ENCODE measurements at regions not wholly inside any gene's neighbourhood (a gene's known extent, or its start where the extent isn't known, plus 50 kb on each side); places are given as distances from the start of the nearest gene placed in this dataset.

GRCh38 chr13:67285611-67286010 lies 55.5 kb upstream of the PCDH9 start:
- H3K9me3 Mint-ChIP-seq, result no peaks in the 10 kb centered on the region
- no peaks in the 10 kb centered on the region for H3K36me3 Mint-ChIP-seq (ENCODE audit: low read depth)
- ATAC-seq (replicated peaks), result no peak
- H3K4me1 Mint-ChIP-seq, result no peaks in the 10 kb centered on the region
- H3K27ac Mint-ChIP-seq, result no peak overlapping the region
- no peaks in the 10 kb centered on the region for H3K27me3 Mint-ChIP-seq
- no peak overlapping the region for H3K4me3 Mint-ChIP-seq

GRCh38 chr13:67283637-67284036 lies 53.5 kb upstream of the PCDH9 start:
- H3K27me3 Mint-ChIP-seq, result no peaks in the 10 kb centered on the region
- no peak overlapping the region for H3K4me3 Mint-ChIP-seq
- H3K27ac Mint-ChIP-seq, result no peak overlapping the region
- H3K9me3 Mint-ChIP-seq, result no peaks in the 10 kb centered on the region
- no peaks in the 10 kb centered on the region for H3K4me1 Mint-ChIP-seq
- ATAC-seq (replicated peaks), result no peak
- no peaks in the 10 kb centered on the region for H3K36me3 Mint-ChIP-seq (ENCODE audit: low read depth)

GRCh38 chr13:67281466-67281865 lies 51.3 kb upstream of the PCDH9 start:
- no peak for ATAC-seq (replicated peaks)
- no peak overlapping the region for H3K27ac Mint-ChIP-seq
- no peak overlapping the region for H3K4me3 Mint-ChIP-seq
- no peaks in the 10 kb centered on the region for H3K27me3 Mint-ChIP-seq
- H3K9me3 Mint-ChIP-seq, result no peaks in the 10 kb centered on the region
- no peaks in the 10 kb centered on the region for H3K36me3 Mint-ChIP-seq (ENCODE audit: low read depth)
- H3K4me1 Mint-ChIP-seq, result no peaks in the 10 kb centered on the region

All from activated T-helper 17 cell treated with anti-CD3 and anti-CD28 coated beads, Interleukin-2, amount 50 U/mL, for 72 hours (primary cell).